Dendritic cell treated with granulocyte-macrophage colony-stimulating factor and Interleukin-4, amounts not matched to agents 40 ng/mL and 50 ng/mL, for 4 days (primary cell): ENCODE measurements at regions not wholly inside any gene's neighbourhood (a gene's known extent, or its start where the extent isn't known, plus 50 kb on each side); places are given as distances from the start of the nearest gene placed in this dataset.
"Not testable (repeated sequence)": the region's sequence is repeated elsewhere in the genome, so short reads cannot be mapped to it uniquely, and the experiment has no call there.

Experiments
- H3K27ac Mint-ChIP-seq: one replicate; pipeline ENCODE4 v1.8.0; 2022; ENCODE audit warnings: mild to moderate bottlenecking, mixed read lengths
- H3K27me3 Mint-ChIP-seq: one replicate; pipeline ENCODE4 v1.8.0; 2022; ENCODE audit warnings: mild to moderate bottlenecking, mixed read lengths
- H3K36me3 Mint-ChIP-seq: one replicate; pipeline ENCODE4 v1.8.0; 2022; ENCODE audit warnings: low read depth, mixed read lengths
- H3K4me1 Mint-ChIP-seq: one replicate; pipeline ENCODE4 v1.8.0; 2022; ENCODE audit warnings: low read depth, mixed read lengths
- H3K4me3 Mint-ChIP-seq: one replicate; pipeline ENCODE4 v1.8.0; 2022; ENCODE audit warnings: mild to moderate bottlenecking, moderate library complexity, mixed read lengths
- H3K9me3 Mint-ChIP-seq: one replicate; pipeline ENCODE4 v1.8.0; 2022; ENCODE audit warnings: mixed read lengths
- intact Hi-C: fragments of 100-400 bp; cut with micrococcal nuclease; formaldehyde crosslinking; loops from one replicate; pipeline ENCODE4 v1.15.0; 2022

- intact Hi-C loops = no loop called here
- peaks cover 5% of the 10 kb centered on the region for H3K27me3 Mint-ChIP-seq
- no peak overlapping the region for H3K27ac Mint-ChIP-seq
- no peak overlapping the region for H3K4me3 Mint-ChIP-seq
- no peaks in the 10 kb centered on the region for H3K9me3 Mint-ChIP-seq
- no peaks in the 10 kb centered on the region for H3K4me1 Mint-ChIP-seq
- H3K36me3 Mint-ChIP-seq = no peaks in the 10 kb centered on the region
Observed at GRCh38 chr14:88960496-88960895, 136.0 kb downstream of the TTC8 start.

GRCh38 chr14:88961214-88961613 lies 136.8 kb downstream of the TTC8 start:
- H3K27me3 Mint-ChIP-seq = peaks cover 6% of the 10 kb centered on the region
- no peak overlapping the region for H3K27ac Mint-ChIP-seq
- H3K36me3 Mint-ChIP-seq = no peaks in the 10 kb centered on the region
- no peak overlapping the region for H3K4me3 Mint-ChIP-seq
- intact Hi-C loops = no loop called here
- H3K9me3 Mint-ChIP-seq = no peaks in the 10 kb centered on the region
- no peaks in the 10 kb centered on the region for H3K4me1 Mint-ChIP-seq

GRCh38 chr14:88962356-88962755 lies 137.9 kb downstream of the TTC8 start:
- intact Hi-C loops = no loop called here
- Mint-ChIP-seq H3K27ac (no peak overlapping the region), H3K4me3 (no peak overlapping the region), H3K27me3 (peaks cover 6% of the 10 kb centered on the region), H3K9me3 (no peaks in the 10 kb centered on the region), H3K4me1 (no peaks in the 10 kb centered on the region), H3K36me3 (no peaks in the 10 kb centered on the region)

DNA sequence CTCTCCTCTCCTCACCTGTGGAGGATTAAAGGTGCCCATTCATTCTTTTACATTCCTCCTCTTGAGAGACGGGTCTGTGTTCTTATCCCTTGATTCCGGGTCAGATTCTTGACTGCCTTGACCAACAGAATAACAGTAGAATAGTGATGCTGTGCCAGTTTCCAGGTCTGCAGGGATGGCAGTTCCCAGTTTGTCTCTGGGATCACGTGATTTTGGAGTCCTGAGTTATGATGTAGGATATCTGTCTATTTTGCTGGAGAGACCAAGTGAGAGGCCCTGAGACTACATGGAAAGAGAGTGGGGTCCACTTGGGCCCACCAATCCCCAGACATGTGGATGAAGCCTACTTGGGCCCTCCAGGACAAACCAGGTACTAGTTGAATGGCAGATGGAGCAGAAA lies 142.8 kb downstream of the TTC8 start:
- Mint-ChIP-seq H3K9me3 (no peaks in the 10 kb centered on the region), H3K4me1 (no peaks in the 10 kb centered on the region), H3K27ac (no peak overlapping the region), H3K4me3 (no peak overlapping the region), H3K27me3 (peaks cover 7% of the 10 kb centered on the region), H3K36me3 (no peaks in the 10 kb centered on the region)
- intact Hi-C loops = no loop called here

- Mint-ChIP-seq H3K9me3 (no peaks in the 10 kb centered on the region), H3K27ac (no peak overlapping the region), H3K27me3 (peaks cover 19% of the 10 kb centered on the region), H3K4me3 (no peak overlapping the region), H3K4me1 (no peaks in the 10 kb centered on the region), H3K36me3 (no peaks in the 10 kb centered on the region)
- intact Hi-C loops = no loop called here
Observed at GRCh38 chr14:88975043-88975830, 150.8 kb downstream of the TTC8 start.

- H3K27me3 Mint-ChIP-seq = peaks cover 20% of the 10 kb centered on the region
- no peaks in the 10 kb centered on the region for H3K4me1 Mint-ChIP-seq
- no peak overlapping the region for H3K27ac Mint-ChIP-seq
- intact Hi-C loops = no loop called here
- no peaks in the 10 kb centered on the region for H3K36me3 Mint-ChIP-seq
- no peak overlapping the region for H3K4me3 Mint-ChIP-seq
- H3K9me3 Mint-ChIP-seq = no peaks in the 10 kb centered on the region
Observed at GRCh38 chr14:88975926-88976325, 151.5 kb downstream of the TTC8 start.

- H3K9me3 Mint-ChIP-seq, H3K36me3 Mint-ChIP-seq, H3K4me3 Mint-ChIP-seq, H3K27ac Mint-ChIP-seq, intact Hi-C loops, H3K4me1 Mint-ChIP-seq: not testable (repeated sequence)
- peaks cover 19% of the 10 kb centered on the region for H3K27me3 Mint-ChIP-seq
Observed at GRCh38 chr14:88980907-88981306, 156.5 kb downstream of the TTC8 start.

DNA sequence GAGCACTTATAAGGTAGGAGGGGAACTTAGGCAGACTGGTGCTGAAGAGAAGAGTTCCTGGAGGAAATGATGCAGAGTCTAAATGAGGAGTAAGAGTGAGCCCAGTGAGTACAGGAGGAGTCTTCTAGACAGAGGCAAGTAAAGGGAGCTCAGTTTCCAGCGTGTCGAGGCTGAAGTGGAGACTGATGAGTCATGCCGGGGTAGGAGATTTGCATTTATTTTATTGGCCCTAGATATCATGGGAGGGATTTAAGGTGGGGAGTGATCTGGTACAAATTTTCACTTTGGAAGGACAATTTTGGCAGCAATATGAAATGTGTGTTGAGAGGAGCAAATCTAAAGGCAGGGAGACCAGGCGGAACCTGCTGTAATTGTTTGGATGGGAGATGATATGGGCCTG lies 157.5 kb downstream of the TTC8 start:
- H3K9me3 Mint-ChIP-seq = no peaks in the 10 kb centered on the region
- peaks cover 15% of the 10 kb centered on the region for H3K27me3 Mint-ChIP-seq
- H3K36me3 Mint-ChIP-seq = no peaks in the 10 kb centered on the region
- H3K4me1 Mint-ChIP-seq = no peaks in the 10 kb centered on the region
- no peak overlapping the region for H3K27ac Mint-ChIP-seq
- intact Hi-C loops = no loop called here
- no peak overlapping the region for H3K4me3 Mint-ChIP-seq

GRCh38 chr14:88983755-88984154 lies 159.3 kb downstream of the TTC8 start:
- Mint-ChIP-seq H3K36me3 (no peaks in the 10 kb centered on the region), H3K4me3 (no peak overlapping the region), H3K4me1 (no peaks in the 10 kb centered on the region), H3K27ac (no peak overlapping the region), H3K9me3 (no peaks in the 10 kb centered on the region), H3K27me3 (peaks cover 7% of the 10 kb centered on the region)
- intact Hi-C loops = no loop called here

DNA sequence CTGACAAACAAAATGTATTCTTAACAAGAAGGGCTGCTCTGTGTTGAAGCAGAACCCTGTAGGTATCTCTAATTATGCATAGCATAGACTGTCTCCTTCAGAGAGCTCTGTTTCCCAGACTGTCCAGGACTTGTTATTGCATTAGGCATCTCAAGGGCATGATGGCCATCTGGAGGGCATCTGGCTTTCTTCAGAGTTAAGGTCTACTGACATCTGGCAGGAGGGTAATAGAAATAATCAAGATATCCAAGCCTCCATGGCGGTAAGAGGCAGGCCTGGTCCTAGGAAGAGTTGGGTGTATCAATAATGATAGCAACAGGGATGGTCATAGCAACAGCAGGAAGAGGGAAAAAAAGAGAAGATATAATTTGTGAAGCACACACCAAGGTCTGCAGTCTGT lies 161.2 kb downstream of the TTC8 start:
- no peaks in the 10 kb centered on the region for H3K9me3 Mint-ChIP-seq
- H3K27me3 Mint-ChIP-seq = peaks cover 3% of the 10 kb centered on the region
- H3K36me3 Mint-ChIP-seq = no peaks in the 10 kb centered on the region
- intact Hi-C loops = no loop called here
- H3K4me3 Mint-ChIP-seq = no peak overlapping the region
- H3K27ac Mint-ChIP-seq = no peak overlapping the region
- no peaks in the 10 kb centered on the region for H3K4me1 Mint-ChIP-seq

DNA sequence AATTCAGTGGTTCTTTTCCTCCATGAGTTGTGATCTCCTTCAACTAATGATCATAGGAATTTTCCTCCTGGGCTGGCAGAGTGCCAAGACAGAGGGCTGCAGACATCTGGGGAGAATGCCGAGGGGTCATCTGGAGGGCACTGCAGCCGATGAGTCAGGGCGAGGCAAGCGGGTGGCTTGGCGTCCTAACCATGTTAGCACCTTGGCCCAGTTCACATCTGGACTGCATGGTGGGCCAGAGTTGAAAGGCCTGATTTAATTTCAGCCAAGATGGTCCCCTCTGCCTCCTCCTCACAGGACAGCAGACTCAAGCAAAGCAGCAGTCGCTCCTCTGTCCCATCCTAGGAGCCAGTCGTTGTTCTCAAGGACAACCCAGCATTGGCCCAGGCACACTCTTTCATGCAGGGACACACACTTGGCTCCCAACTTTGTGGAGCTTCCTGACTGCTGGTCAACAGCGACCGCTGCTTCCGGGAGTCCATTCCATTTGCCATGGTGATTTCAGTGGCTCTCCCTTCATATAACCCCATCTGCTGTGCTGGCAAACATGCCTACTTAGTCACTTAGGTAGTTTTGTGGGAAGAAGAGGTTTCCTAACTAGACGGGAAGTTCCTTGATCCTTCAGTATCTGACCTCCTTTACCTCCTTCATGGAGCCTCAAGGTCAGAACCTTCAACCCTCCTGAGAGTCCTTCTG lies 161.8 kb downstream of the TTC8 start:
- Mint-ChIP-seq H3K27me3 (peaks cover 3% of the 10 kb centered on the region), H3K9me3 (no peaks in the 10 kb centered on the region), H3K4me3 (no peak overlapping the region), H3K27ac (no peak overlapping the region), H3K36me3 (no peaks in the 10 kb centered on the region), H3K4me1 (no peaks in the 10 kb centered on the region)
- intact Hi-C loops = no loop called here

DNA sequence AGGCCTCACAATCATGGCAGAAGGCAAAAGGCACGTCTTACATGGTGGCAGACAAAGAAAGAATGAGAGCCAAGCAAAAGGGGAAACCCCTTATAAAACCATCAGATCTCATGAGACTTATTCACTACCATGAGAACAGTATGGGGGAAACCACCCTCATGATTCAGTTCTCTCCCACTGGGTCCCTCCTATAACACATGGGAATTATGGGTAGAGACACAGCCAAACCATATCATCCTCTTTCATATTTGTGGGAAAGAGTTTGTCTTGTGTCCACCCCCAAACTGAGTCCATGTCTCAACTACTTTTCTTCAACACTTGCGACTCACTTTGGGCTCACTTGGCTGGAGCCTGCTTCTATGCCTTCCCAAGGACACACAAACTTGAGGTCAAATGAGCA lies 162.5 kb downstream of the TTC8 start:
- H3K27me3 Mint-ChIP-seq, H3K9me3 Mint-ChIP-seq, H3K4me3 Mint-ChIP-seq, intact Hi-C loops, H3K36me3 Mint-ChIP-seq, H3K27ac Mint-ChIP-seq, H3K4me1 Mint-ChIP-seq: not testable (repeated sequence)

- no peaks in the 10 kb centered on the region for H3K4me1 Mint-ChIP-seq
- peaks cover 3% of the 10 kb centered on the region for H3K27me3 Mint-ChIP-seq
- no peaks in the 10 kb centered on the region for H3K36me3 Mint-ChIP-seq
- no peak overlapping the region for H3K27ac Mint-ChIP-seq
- H3K4me3 Mint-ChIP-seq = no peak overlapping the region
- intact Hi-C loops = no loop called here
- H3K9me3 Mint-ChIP-seq = no peaks in the 10 kb centered on the region
Observed at GRCh38 chr14:88987516-88987915, 163.1 kb downstream of the TTC8 start.

- Mint-ChIP-seq H3K27me3 (peaks cover 3% of the 10 kb centered on the region), H3K4me1 (no peaks in the 10 kb centered on the region), H3K27ac (no peak overlapping the region), H3K4me3 (no peak overlapping the region), H3K36me3 (no peaks in the 10 kb centered on the region), H3K9me3 (no peaks in the 10 kb centered on the region)
- intact Hi-C loops = no loop called here
Observed at GRCh38 chr14:88989911-88990310, 165.5 kb downstream of the TTC8 start.

DNA sequence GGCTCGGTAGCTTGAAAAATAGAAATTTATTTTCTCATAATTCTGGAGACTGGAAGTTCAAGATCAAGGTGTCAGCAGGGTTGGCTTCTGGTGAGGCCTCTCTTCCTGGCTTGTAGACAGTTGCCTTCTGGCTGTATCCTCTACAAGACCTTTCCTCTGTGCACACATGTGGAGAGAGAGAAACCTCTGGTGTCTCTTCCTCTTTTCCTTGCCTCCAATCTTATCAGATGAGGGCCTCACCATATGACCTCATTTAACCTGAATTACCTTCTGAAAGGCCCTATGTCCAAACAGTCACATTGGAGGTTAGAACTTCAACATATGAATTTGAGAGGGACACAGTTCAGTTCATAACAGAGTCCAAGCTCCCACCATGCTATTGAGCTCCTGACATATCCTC lies 166.4 kb downstream of the TTC8 start:
- intact Hi-C loops = no loop called here
- no peaks in the 10 kb centered on the region for H3K36me3 Mint-ChIP-seq
- peaks cover 5% of the 10 kb centered on the region for H3K27me3 Mint-ChIP-seq
- H3K27ac Mint-ChIP-seq = no peak overlapping the region
- H3K4me3 Mint-ChIP-seq = no peak overlapping the region
- H3K4me1 Mint-ChIP-seq = peaks cover 5% of the 10 kb centered on the region
- H3K9me3 Mint-ChIP-seq = no peaks in the 10 kb centered on the region
